ENCODE measurements at regions not wholly inside any gene's neighbourhood (a gene's known extent, or its start where the extent isn't known, plus 50 kb on each side); places are given as distances from the start of the nearest gene placed in this dataset.

DNA sequence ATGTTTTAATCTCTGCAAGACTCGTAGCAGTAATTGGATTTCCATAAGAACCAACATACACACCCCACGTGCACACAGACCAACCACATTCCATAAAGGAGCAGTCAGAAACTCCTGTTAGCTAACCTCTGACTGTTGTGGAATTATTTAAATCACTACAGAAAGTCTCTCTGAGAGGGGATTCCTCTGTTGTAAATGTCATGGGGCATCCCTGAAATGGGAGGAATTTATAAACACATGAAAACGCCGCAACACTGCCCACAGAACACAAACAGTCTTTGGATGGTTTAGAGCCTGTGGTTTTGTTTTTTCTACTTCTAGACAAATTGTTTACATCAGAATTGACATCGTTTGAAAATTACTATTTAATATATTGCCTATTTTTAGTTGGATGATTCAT lies 740.1 kb upstream of the GRM7 start (continued):
- TF ChIP-seq ESRRA (IDR thresholded peaks at IDR 0.05; ENCODE audit: borderline replicate concordance, low read length): no peak
- no peak for TF ChIP-seq JUN (IDR thresholded peaks at IDR 0.05)

DNA sequence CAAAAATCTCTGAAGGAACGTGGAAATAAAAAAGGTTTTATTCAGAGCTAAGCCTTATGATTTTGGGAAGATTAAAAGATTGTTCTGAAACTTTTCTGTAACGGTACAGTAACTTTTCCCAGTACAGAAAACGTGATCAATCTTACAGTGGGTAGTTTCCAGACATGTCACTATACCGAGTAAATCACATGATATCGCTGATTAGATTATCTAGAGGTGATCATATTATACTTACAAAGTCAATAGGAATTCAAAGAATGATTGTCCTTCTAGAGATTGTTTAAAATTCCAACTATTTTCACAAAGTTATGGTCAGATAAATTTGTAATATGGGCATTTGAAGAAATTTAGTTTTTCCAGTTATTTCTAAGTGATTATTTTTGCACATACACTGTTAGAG lies 736.0 kb upstream of the GRM7 start:
- under 1% methylated on average over 5 of the region's 5 CpGs for WGBS (ENCODE audit: missing lambda C conversion rate)
- DNase-seq (ENCODE audit: low read depth in 1 of 2, low spot score in 1 of 2): no peak
- FAIRE-seq: no peak
- no peak overlapping the region for H3K4me2 ChIP-seq
- no peak overlapping the region for H3K27ac ChIP-seq
- no peak for ATAC-seq
- ChIA-PET POLR2A (no interaction called here), CTCF (no interaction called here)
- H3K9me3 ChIP-seq: no peaks in the 10 kb centered on the region
- H3K4me1 ChIP-seq: no peaks in the 10 kb centered on the region
- H3K4me3 ChIP-seq: no peak overlapping the region
- TF ChIP-seq NPAS2 (CRISPR knock-in tag; IDR thresholded peaks at IDR 0.05; ENCODE audit: borderline replicate concordance): no peak
- TF ChIP-seq, protein P1, sequence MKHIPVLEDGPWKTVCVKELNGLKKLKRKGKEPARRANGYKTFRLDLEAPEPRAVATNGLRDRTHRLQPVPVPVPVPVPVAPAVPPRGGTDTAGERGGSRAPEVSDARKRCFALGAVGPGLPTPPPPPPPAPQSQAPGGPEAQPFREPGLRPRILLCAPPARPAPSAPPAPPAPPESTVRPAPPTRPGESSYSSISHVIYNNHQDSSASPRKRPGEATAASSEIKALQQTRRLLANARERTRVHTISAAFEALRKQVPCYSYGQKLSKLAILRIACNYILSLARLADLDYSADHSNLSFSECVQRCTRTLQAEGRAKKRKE (CRISPR knock-in tag; IDR thresholded peaks at IDR 0.05; ENCODE audit: low read depth): no peak
- no peak for TF ChIP-seq RNF2 (IDR thresholded peaks at IDR 0.05; ENCODE audit: borderline replicate concordance, low read depth)
- no peak for TF ChIP-seq HOXB5 (CRISPR knock-in tag; IDR thresholded peaks at IDR 0.05)
- TF ChIP-seq, protein P2, sequence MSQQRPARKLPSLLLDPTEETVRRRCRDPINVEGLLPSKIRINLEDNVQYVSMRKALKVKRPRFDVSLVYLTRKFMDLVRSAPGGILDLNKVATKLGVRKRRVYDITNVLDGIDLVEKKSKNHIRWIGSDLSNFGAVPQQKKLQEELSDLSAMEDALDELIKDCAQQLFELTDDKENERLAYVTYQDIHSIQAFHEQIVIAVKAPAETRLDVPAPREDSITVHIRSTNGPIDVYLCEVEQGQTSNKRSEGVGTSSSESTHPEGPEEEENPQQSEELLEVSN (IDR thresholded peaks at IDR 0.05; ENCODE audit: borderline replicate concordance, low read depth): no peak
- no peak for TF ChIP-seq GATA3 (IDR thresholded peaks at IDR 0.05; ENCODE audit: borderline replicate concordance)
- no peak for TF ChIP-seq SMC3 (IDR thresholded peaks at IDR 0.05)
- TF ChIP-seq NFE2L2 (conservative IDR thresholded peaks at IDR 0.05; ENCODE audit: low read length): no peak
- no peak for TF ChIP-seq EHF (CRISPR knock-in tag; IDR thresholded peaks at IDR 0.05)
- no peak for TF ChIP-seq RARB (CRISPR knock-in tag; IDR thresholded peaks at IDR 0.05)
- no peak for TF ChIP-seq ZSCAN20 (CRISPR knock-in tag; IDR thresholded peaks at IDR 0.05)
- TF ChIP-seq, protein P3, sequence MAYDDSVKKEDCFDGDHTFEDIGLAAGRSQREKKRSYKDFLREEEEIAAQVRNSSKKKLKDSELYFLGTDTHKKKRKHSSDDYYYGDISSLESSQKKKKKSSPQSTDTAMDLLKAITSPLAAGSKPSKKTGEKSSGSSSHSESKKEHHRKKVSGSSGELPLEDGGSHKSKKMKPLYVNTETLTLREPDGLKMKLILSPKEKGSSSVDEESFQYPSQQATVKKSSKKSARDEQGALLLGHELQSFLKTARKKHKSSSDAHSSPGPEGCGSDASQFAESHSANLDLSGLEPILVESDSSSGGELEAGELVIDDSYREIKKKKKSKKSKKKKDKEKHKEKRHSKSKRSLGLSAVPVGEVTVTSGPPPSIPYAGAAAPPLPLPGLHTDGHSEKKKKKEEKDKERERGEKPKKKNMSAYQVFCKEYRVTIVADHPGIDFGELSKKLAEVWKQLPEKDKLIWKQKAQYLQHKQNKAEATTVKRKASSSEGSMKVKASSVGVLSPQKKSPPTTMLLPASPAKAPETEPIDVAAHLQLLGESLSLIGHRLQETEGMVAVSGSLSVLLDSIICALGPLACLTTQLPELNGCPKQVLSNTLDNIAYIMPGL (CRISPR knock-in tag; IDR thresholded peaks at IDR 0.05; ENCODE audit: borderline replicate concordance): no peak
- no peak for TF ChIP-seq FOXS1 (CRISPR knock-in tag; IDR thresholded peaks at IDR 0.05)
- no peak for TF ChIP-seq SREBF2 (IDR thresholded peaks at IDR 0.05)
- no peak for TF ChIP-seq MYC (IDR thresholded peaks at IDR 0.05; ENCODE audit: borderline replicate concordance, low read length)
- TF ChIP-seq RAD21 (conservative IDR thresholded peaks at IDR 0.05 in 1 of 2, IDR thresholded peaks at IDR 0.05 in 1 of 2): no peak
- TF ChIP-seq, protein P4, sequence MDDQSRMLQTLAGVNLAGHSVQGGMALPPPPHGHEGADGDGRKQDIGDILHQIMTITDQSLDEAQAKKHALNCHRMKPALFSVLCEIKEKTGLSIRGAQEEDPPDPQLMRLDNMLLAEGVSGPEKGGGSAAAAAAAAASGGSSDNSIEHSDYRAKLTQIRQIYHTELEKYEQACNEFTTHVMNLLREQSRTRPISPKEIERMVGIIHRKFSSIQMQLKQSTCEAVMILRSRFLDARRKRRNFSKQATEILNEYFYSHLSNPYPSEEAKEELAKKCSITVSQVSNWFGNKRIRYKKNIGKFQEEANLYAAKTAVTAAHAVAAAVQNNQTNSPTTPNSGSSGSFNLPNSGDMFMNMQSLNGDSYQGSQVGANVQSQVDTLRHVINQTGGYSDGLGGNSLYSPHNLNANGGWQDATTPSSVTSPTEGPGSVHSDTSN (IDR thresholded peaks at IDR 0.05): no peak
- TF ChIP-seq FOSB (CRISPR knock-in tag; IDR thresholded peaks at IDR 0.05): no peak
- no peak for TF ChIP-seq CBX8 (IDR thresholded peaks at IDR 0.05)

DNA sequence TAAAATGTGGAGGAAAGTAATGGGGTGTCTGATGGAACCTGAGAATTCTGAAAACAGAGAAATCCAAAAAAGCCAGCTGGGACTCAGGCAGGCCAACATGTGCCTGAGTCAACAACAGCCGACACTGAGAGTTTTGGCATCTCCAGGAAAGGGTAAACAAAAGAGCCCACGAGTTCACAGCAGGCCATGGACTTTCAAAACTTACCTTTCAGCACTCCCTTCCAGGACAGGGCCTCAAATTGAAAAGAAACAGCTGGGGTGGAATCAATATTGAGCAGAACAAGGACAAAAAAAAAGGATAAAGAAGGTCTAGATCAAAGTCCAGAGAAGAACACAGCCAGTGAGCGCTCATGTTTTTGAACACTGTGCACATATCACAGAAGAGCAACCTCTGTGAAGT lies 735.4 kb upstream of the GRM7 start:
- WGBS (ENCODE audit: missing lambda C conversion rate): 1% methylated on average over 3 of the region's 3 CpGs
- no peak for FAIRE-seq
- no peaks in the 10 kb centered on the region for H3K9me3 ChIP-seq
- H3K4me1 ChIP-seq: no peaks in the 10 kb centered on the region
- ATAC-seq: no peak
- no peak for DNase-seq (ENCODE audit: low read depth in 1 of 2, low spot score in 1 of 2)
- ChIA-PET POLR2A (no interaction called here), CTCF (no interaction called here)
- H3K27ac ChIP-seq: no peak overlapping the region
- H3K4me2 ChIP-seq: no peak overlapping the region
- TF ChIP-seq MYC (IDR thresholded peaks at IDR 0.05; ENCODE audit: borderline replicate concordance, low read length) (no peak), CBX8 (IDR thresholded peaks at IDR 0.05) (no peak), SMC3 (IDR thresholded peaks at IDR 0.05) (no peak), JUNB (IDR thresholded peaks at IDR 0.05) (no peak), RNF2 (IDR thresholded peaks at IDR 0.05; ENCODE audit: borderline replicate concordance, low read depth) (no peak)
- TF ChIP-seq, protein P3 (CRISPR knock-in tag; IDR thresholded peaks at IDR 0.05; ENCODE audit: borderline replicate concordance): no peak
- H3K4me3 ChIP-seq: no peak overlapping the region

Data from A549 (cell line).